Neural cell (in vitro differentiated cells): ENCODE measurements at regions not wholly inside any gene's neighbourhood (a gene's known extent, or its start where the extent isn't known, plus 50 kb on each side); places are given as distances from the start of the nearest gene placed in this dataset.

Experiments
- H2AFZ ChIP-seq: fragments of 200-600, 300-800 bp; sonication (generic), shearing (Covaris generic); 2 replicates; pipeline ENCODE4 v1.6.0; 2014; ENCODE audit warnings: low read depth, mild to moderate bottlenecking, antibody characterized with exemption, low read length, moderate library complexity
- H3F3A ChIP-seq: fragments of 200-600 bp; shearing (Covaris generic); 2 replicates; pipeline ENCODE4 v1.6.1; 2016; ENCODE audit warnings: mild to moderate bottlenecking, moderate library complexity, mixed read lengths, antibody characterized with exemption, low read length; ENCODE audit not compliant: insufficient read depth, poor library complexity, severe bottlenecking
- H3K27ac ChIP-seq: fragments of 200-600, 300-800 bp; sonication (generic), shearing (Covaris generic); 2 replicates; pipeline ENCODE4 v1.5.1; 2014; ENCODE audit warnings: mild to moderate bottlenecking, low read length, moderate library complexity
- H3K27me3 ChIP-seq: fragments of 300-800, 200-600 bp; sonication (generic), shearing (Covaris generic); 2 replicates; pipeline ENCODE4 v1.6.0; 2014; ENCODE audit warnings: mild to moderate bottlenecking, low read depth, low read length, moderate library complexity; ENCODE audit not compliant: insufficient read depth
- H3K36me3 ChIP-seq: fragments of 300-800, 200-600 bp; sonication (generic), shearing (Covaris generic); 2 replicates; pipeline ENCODE4 v1.5.1; 2014; ENCODE audit warnings: mild to moderate bottlenecking, antibody characterized with exemption, low read length, moderate library complexity; ENCODE audit not compliant: insufficient read depth
- H3K4me2 ChIP-seq: fragments of 300-800, 200-600 bp; sonication (generic), shearing (Covaris generic); 2 replicates; pipeline ENCODE4 v1.6.0; 2014; ENCODE audit warnings: mild to moderate bottlenecking, low read length
- H3K4me3 ChIP-seq: fragments of 300-800, 200-600 bp; sonication (generic), shearing (Covaris generic); 2 replicates; pipeline ENCODE4 v1.5.1; 2014; ENCODE audit warnings: mild to moderate bottlenecking, low read length, moderate library complexity
- H3K79me2 ChIP-seq: fragments of 200-600 bp; shearing (Covaris generic); replicated peaks from 2 replicates; pipeline ENCODE4 v1.6.0; 2014; ENCODE audit warnings: mild to moderate bottlenecking, low read length, moderate library complexity; ENCODE audit not compliant: insufficient read depth
- H3K9ac ChIP-seq: fragments of 300-800, 200-600 bp; sonication (generic), shearing (Covaris generic); 2 replicates; pipeline ENCODE4 v1.6.1; 2016; ENCODE audit warnings: mild to moderate bottlenecking, low read length, mixed read lengths
- H3K9me2 ChIP-seq: fragments of 200-600 bp; shearing (Covaris generic); 2 replicates; pipeline ENCODE4 v1.6.1; 2016; ENCODE audit warnings: mild to moderate bottlenecking, low read length, mixed read lengths; ENCODE audit not compliant: insufficient read depth
- H3K9me3 ChIP-seq: fragments of 200-600, 300-800 bp; sonication (generic), shearing (Covaris generic); 2 replicates; pipeline ENCODE4 v1.6.1; 2016; ENCODE audit warnings: mild to moderate bottlenecking, mixed run types, low read length, moderate library complexity, mixed read lengths
- H4K20me1 ChIP-seq: fragments of 200-600 bp; shearing (Covaris generic); 2 replicates; pipeline ENCODE4 v1.6.1; 2016; ENCODE audit warnings: mild to moderate bottlenecking, mixed run types; ENCODE audit not compliant: insufficient read depth
- EP300 ChIP-seq: fragments of 450-650 bp; conservative IDR thresholded peaks from 2 replicates; pipeline ENCODE4 v1.6.1; 2014; ENCODE audit warnings: antibody characterized with exemption, mild to moderate bottlenecking, moderate library complexity; ENCODE audit not compliant: poor library complexity, severe bottlenecking
- EZH2 ChIP-seq: fragments of 200-600, 300-800 bp; shearing (Covaris generic), sonication (generic); IDR thresholded peaks from 2 replicates; pipeline ENCODE4 v1.6.1; 2014; ENCODE audit warnings: antibody characterized with exemption, low read length, borderline replicate concordance, mild to moderate bottlenecking; ENCODE audit not compliant: insufficient read depth, poor library complexity, severe bottlenecking
- MXI1 ChIP-seq: fragments of 450-650 bp; conservative IDR thresholded peaks from 2 replicates; pipeline ENCODE4 v1.6.1; 2014; ENCODE audit warnings: antibody characterized with exemption, mild to moderate bottlenecking; ENCODE audit not compliant: poor library complexity, severe bottlenecking
- POLR2AphosphoS5 ChIP-seq: IDR thresholded peaks from 2 replicates; pipeline ENCODE4 v1.6.1; 2012
- RAD21 ChIP-seq: fragments of 450-650 bp; conservative IDR thresholded peaks from 2 replicates; pipeline ENCODE4 v1.6.1; 2014; ENCODE audit warnings: antibody characterized with exemption, mild to moderate bottlenecking, moderate library complexity
- REST ChIP-seq: IDR thresholded peaks from 2 replicates; pipeline ENCODE4 v1.6.1; 2012; ENCODE audit warnings: borderline replicate concordance
- SMC3 ChIP-seq: fragments of 450-650 bp; conservative IDR thresholded peaks from 2 replicates; pipeline ENCODE4 v1.6.1; 2014; ENCODE audit warnings: antibody characterized with exemption, mild to moderate bottlenecking, moderate library complexity; ENCODE audit not compliant: poor library complexity
- TAF1 ChIP-seq: IDR thresholded peaks from 2 replicates; pipeline ENCODE4 v1.6.1; 2012; ENCODE audit warnings: low read depth
- TF ChIP-seq, protein P1 (sequence below): fragments of 450-650 bp; IDR thresholded peaks from 2 replicates; pipeline ENCODE4 v1.5.1; 2014; ENCODE audit warnings: antibody characterized with exemption, mild to moderate bottlenecking, moderate library complexity; ENCODE audit not compliant: poor library complexity, severe bottlenecking

DNA sequence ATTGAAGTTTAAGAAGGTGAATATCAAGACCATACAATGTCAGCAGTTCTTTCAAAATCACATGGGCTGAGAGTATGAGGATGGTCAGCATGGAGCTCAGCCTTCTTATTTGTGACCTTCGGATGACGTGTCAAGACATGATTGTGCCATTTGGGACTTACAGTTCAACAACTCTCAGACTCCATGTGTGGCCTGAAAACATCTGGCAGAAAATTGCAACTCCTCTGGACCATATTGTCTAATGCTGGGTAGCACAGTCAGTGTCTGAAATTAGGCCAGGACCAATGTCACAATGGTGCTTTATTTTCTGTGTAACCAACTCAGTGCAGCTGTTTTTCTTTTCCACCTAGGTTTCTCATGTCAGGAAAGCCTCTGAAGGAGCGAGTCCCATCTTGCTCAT is 483.5 kb upstream of the PKN2 start:
- Histone ChIP-seq H3K4me3 (no peak overlapping the region), H3K4me2 (no peak overlapping the region), H3K27ac (no peak overlapping the region), H3F3A (no peaks in the 10 kb centered on the region), H3K9me3 (no peaks in the 10 kb centered on the region), H3K36me3 (no peaks in the 10 kb centered on the region), H3K9ac (no peak overlapping the region), H3K79me2 (no peaks in the 10 kb centered on the region), H4K20me1 (no peaks in the 10 kb centered on the region), H3K27me3 (no peaks in the 10 kb centered on the region), H2AFZ (no peak overlapping the region), H3K9me2 (no peaks in the 10 kb centered on the region)
- TF ChIP-seq EZH2: no peak
- TF ChIP-seq EP300: no peak
- TF ChIP-seq TAF1: no peak
- TF ChIP-seq, protein P1, sequence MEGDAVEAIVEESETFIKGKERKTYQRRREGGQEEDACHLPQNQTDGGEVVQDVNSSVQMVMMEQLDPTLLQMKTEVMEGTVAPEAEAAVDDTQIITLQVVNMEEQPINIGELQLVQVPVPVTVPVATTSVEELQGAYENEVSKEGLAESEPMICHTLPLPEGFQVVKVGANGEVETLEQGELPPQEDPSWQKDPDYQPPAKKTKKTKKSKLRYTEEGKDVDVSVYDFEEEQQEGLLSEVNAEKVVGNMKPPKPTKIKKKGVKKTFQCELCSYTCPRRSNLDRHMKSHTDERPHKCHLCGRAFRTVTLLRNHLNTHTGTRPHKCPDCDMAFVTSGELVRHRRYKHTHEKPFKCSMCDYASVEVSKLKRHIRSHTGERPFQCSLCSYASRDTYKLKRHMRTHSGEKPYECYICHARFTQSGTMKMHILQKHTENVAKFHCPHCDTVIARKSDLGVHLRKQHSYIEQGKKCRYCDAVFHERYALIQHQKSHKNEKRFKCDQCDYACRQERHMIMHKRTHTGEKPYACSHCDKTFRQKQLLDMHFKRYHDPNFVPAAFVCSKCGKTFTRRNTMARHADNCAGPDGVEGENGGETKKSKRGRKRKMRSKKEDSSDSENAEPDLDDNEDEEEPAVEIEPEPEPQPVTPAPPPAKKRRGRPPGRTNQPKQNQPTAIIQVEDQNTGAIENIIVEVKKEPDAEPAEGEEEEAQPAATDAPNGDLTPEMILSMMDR: no peak
- no peak for TF ChIP-seq RAD21
- TF ChIP-seq MXI1: no peak
- TF ChIP-seq REST: no peak
- no peak for TF ChIP-seq SMC3
- no peak for TF ChIP-seq POLR2AphosphoS5

- no peaks in the 10 kb centered on the region for H3K79me2 ChIP-seq
- no peaks in the 10 kb centered on the region for H4K20me1 ChIP-seq
- no peak overlapping the region for H3K4me2 ChIP-seq
- H3K27me3 ChIP-seq: no peaks in the 10 kb centered on the region
- H2AFZ ChIP-seq: no peak overlapping the region
- H3K9ac ChIP-seq: no peak overlapping the region
- no peak overlapping the region for H3K4me3 ChIP-seq
- no peaks in the 10 kb centered on the region for H3K9me3 ChIP-seq
- H3K9me2 ChIP-seq: no peaks in the 10 kb centered on the region
- no peaks in the 10 kb centered on the region for H3K36me3 ChIP-seq
- no peak overlapping the region for H3K27ac ChIP-seq
- no peaks in the 10 kb centered on the region for H3F3A ChIP-seq
- TF ChIP-seq SMC3 (no peak), MXI1 (no peak), EP300 (no peak), POLR2AphosphoS5 (no peak), REST (no peak), EZH2 (no peak), RAD21 (no peak), TAF1 (no peak)
- TF ChIP-seq, protein P1: no peak
These were observed 480.0 kb upstream of the PKN2 start for GRCh38 chr1:88204111-88204510.
